Thyroid gland (tissue), 4 donors: ENCODE measurements at regions not wholly inside any gene's neighbourhood (a gene's known extent, or its start where the extent isn't known, plus 50 kb on each side); places are given as distances from the start of the nearest gene placed in this dataset.

Source experiments
- POLR2A ChIP-seq, 2 donors: fragments of 450-650 bp; IDR thresholded peaks; one replicate each; pipeline ENCODE4 v1.6.1; 2017; ENCODE audit warnings: antibody characterized with exemption in 2 of 2, mild to moderate bottlenecking in 2 of 2, moderate library complexity in 1 of 2
- TF ChIP-seq, protein P1 (sequence below), 6 experiments: fragments of 200-600 bp in 3 of 6; fragments of 450-650 bp in 3 of 6; sonication (generic) in 3 of 6; IDR thresholded peaks; one replicate each; pipeline ENCODE4 v1.5.1; 2016 to 2019; ENCODE audit warnings: antibody characterized with exemption in 6 of 6, mild to moderate bottlenecking in 2 of 6, inconsistent platforms in 1 of 6, moderate library complexity in 1 of 6

DNA sequence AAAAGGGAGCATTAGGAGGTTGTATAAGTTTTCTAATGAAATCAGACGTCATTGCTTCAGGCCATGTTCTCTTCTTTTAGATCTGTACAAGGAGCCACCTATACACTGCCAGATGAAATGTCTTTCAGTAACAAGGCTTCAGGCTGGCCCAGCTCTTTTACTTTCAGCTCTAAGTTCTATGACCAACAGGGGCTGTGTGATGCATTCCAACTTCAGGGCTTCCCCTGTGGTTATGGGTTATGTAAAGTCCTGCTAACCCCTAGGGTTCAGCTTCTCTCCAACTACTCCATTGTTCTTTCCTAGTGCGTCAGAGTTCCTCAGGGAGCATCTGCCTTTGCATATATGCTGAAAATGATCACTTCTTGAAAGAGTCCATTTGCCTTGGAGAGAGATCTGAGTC is 79.4 kb upstream of the TTC29 start:
- TF ChIP-seq POLR2A (IDR thresholded peaks at IDR 0.05): no peak
- TF ChIP-seq, protein P1, sequence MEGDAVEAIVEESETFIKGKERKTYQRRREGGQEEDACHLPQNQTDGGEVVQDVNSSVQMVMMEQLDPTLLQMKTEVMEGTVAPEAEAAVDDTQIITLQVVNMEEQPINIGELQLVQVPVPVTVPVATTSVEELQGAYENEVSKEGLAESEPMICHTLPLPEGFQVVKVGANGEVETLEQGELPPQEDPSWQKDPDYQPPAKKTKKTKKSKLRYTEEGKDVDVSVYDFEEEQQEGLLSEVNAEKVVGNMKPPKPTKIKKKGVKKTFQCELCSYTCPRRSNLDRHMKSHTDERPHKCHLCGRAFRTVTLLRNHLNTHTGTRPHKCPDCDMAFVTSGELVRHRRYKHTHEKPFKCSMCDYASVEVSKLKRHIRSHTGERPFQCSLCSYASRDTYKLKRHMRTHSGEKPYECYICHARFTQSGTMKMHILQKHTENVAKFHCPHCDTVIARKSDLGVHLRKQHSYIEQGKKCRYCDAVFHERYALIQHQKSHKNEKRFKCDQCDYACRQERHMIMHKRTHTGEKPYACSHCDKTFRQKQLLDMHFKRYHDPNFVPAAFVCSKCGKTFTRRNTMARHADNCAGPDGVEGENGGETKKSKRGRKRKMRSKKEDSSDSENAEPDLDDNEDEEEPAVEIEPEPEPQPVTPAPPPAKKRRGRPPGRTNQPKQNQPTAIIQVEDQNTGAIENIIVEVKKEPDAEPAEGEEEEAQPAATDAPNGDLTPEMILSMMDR (IDR thresholded peaks at IDR 0.05): no peak
